NCI-H526 treated with DMSO at 0.1 percent for 48 hours (cell line): ENCODE measurements at regions not wholly inside any gene's neighbourhood (a gene's known extent, or its start where the extent isn't known, plus 50 kb on each side); places are given as distances from the start of the nearest gene placed in this dataset.
"Not testable (repeated sequence)": the region's sequence is repeated elsewhere in the genome, so short reads cannot be mapped to it uniquely, and the experiment has no call there.

Source experiments
- DNase-seq: peaks from one replicate; lab custom pipeline; 2025; lab: John Stamatoyannopoulos, UW

- DNase-seq = no peak
These were observed 501.1 kb upstream of the JAG1 start for GRCh38 chr20:11174861-11175260.

- DNase-seq = no peak
These were observed 502.6 kb upstream of the JAG1 start for GRCh38 chr20:11176431-11176830.

- no peak for DNase-seq
These were observed 505.3 kb upstream of the JAG1 start for GRCh38 chr20:11178946-11179654.

- DNase-seq = no peak
These were observed 506.4 kb upstream of the JAG1 start for GRCh38 chr20:11180186-11180585.

- DNase-seq = not testable (repeated sequence)
These were observed 507.3 kb upstream of the JAG1 start for GRCh38 chr20:11181129-11181528.

- DNase-seq = no peak
These were observed 508.2 kb upstream of the JAG1 start for GRCh38 chr20:11181966-11182365.

- no peak for DNase-seq
These were observed 508.9 kb upstream of the JAG1 start for GRCh38 chr20:11182720-11183119.

- no peak for DNase-seq
These were observed 512.7 kb upstream of the JAG1 start for GRCh38 chr20:11186301-11187008.

- DNase-seq = no peak
These were observed 515.2 kb upstream of the JAG1 start for GRCh38 chr20:11188843-11189603.

GRCh38 chr20:11190741-11191140, 516.9 kb upstream of the JAG1 start:
- no peak for DNase-seq

- DNase-seq = no peak
These were observed 518.3 kb upstream of the JAG1 start for GRCh38 chr20:11192106-11192505.

GRCh38 chr20:11193241-11193640, 519.4 kb upstream of the JAG1 start:
- DNase-seq = no peak

GRCh38 chr20:11195169-11195568, 521.4 kb upstream of the JAG1 start:
- DNase-seq = no peak

- DNase-seq = no peak
These were observed 522.2 kb upstream of the JAG1 start for GRCh38 chr20:11195899-11196558.

GRCh38 chr20:11197851-11198250, 524.1 kb upstream of the JAG1 start:
- DNase-seq = no peak

- DNase-seq = no peak
These were observed 526.6 kb upstream of the JAG1 start for GRCh38 chr20:11200423-11200822.

- peak; percentile 50 for DNase-seq
These were observed 531.3 kb upstream of the JAG1 start for GRCh38 chr20:11204926-11205768.

GRCh38 chr20:11205769-11206362, 532.1 kb upstream of the JAG1 start:
- DNase-seq = no peak

GRCh38 chr20:11207749-11208502, 534.1 kb upstream of the JAG1 start:
- DNase-seq = no peak

- DNase-seq = no peak
These were observed 536.8 kb upstream of the JAG1 start for GRCh38 chr20:11210611-11211010.
